Activated effector memory CD4-positive, alpha-beta T cell treated with anti-CD3 and anti-CD28 coated beads, Interleukin-2, amount 50 U/mL, for 16 hours (primary cell): ENCODE measurements at regions not wholly inside any gene's neighbourhood (a gene's known extent, or its start where the extent isn't known, plus 50 kb on each side); places are given as distances from the start of the nearest gene placed in this dataset.

Source experiments
- DNase-seq: peaks from one replicate; pipeline ENCODE4 v3.0.0-alpha.2; 2020

- DNase-seq = no peak
Observed at GRCh38 chr2:15845294-15845693, 95.1 kb upstream of the MYCN start.

GRCh38 chr2:15845737-15846405 lies 94.5 kb upstream of the MYCN start:
- no peak for DNase-seq

- DNase-seq = no peak
Observed at GRCh38 chr2:15846626-15847025, 93.7 kb upstream of the MYCN start.

GRCh38 chr2:15850534-15850933 lies 89.8 kb upstream of the MYCN start:
- DNase-seq = no peak

- no peak for DNase-seq
Observed at GRCh38 chr2:15851076-15851693, 89.2 kb upstream of the MYCN start.

- DNase-seq = no peak
Observed at GRCh38 chr2:15852811-15853210, 87.5 kb upstream of the MYCN start.

GRCh38 chr2:15853903-15854302 lies 86.4 kb upstream of the MYCN start:
- DNase-seq = no peak

GRCh38 chr2:15855766-15856260 lies 84.5 kb upstream of the MYCN start:
- DNase-seq = no peak

GRCh38 chr2:15856318-15856717 lies 84.0 kb upstream of the MYCN start:
- no peak for DNase-seq

GRCh38 chr2:15858466-15858865 lies 81.9 kb upstream of the MYCN start:
- DNase-seq = no peak

GRCh38 chr2:15860051-15860663 lies 80.2 kb upstream of the MYCN start:
- DNase-seq = no peak

- no peak for DNase-seq
Observed at GRCh38 chr2:15860760-15861159, 79.6 kb upstream of the MYCN start.

- no peak for DNase-seq
Observed at GRCh38 chr2:15861172-15861822, 79.1 kb upstream of the MYCN start.

GRCh38 chr2:15861898-15862297 lies 78.5 kb upstream of the MYCN start:
- DNase-seq = no peak

GRCh38 chr2:15863089-15863488 lies 77.3 kb upstream of the MYCN start:
- DNase-seq = no peak

- no peak for DNase-seq
Observed at GRCh38 chr2:15863494-15864175, 76.7 kb upstream of the MYCN start.

- no peak for DNase-seq
Observed at GRCh38 chr2:15864176-15864769, 76.1 kb upstream of the MYCN start.

GRCh38 chr2:15865923-15866322 lies 74.4 kb upstream of the MYCN start:
- no peak for DNase-seq

- no peak for DNase-seq
Observed at GRCh38 chr2:15866563-15867193, 73.7 kb upstream of the MYCN start.

GRCh38 chr2:15867194-15868171 lies 72.9 kb upstream of the MYCN start:
- DNase-seq = no peak

- no peak for DNase-seq
Observed at GRCh38 chr2:15868186-15868585, 72.2 kb upstream of the MYCN start.
